A673 (cell line): ENCODE measurements at regions not wholly inside any gene's neighbourhood (a gene's known extent, or its start where the extent isn't known, plus 50 kb on each side); places are given as distances from the start of the nearest gene placed in this dataset.
"Not testable (repeated sequence)": the region's sequence is repeated elsewhere in the genome, so short reads cannot be mapped to it uniquely, and the experiment has no call there.

Experiments
- BruUV-seq: library from RNA; stranded (reverse); fragments of 400-500 nt; replicated peaks from 2 replicates; lab custom pipeline; 2021; lab: Mats Ljungman, UMichigan
- CTCF ChIA-PET: fragments of 300-600 bp; sonication (Branson Sonifier 250); formaldehyde crosslinking; loops from one replicate; lab custom pipeline; 2022; ENCODE audit warnings: antibody characterized with exemption; lab: Charles Lee
- POLR2A ChIA-PET: fragments of 300-600 bp; sonication (Branson Sonifier 250); formaldehyde crosslinking; loops from one replicate; lab custom pipeline; 2022; ENCODE audit warnings: antibody characterized with exemption; ENCODE audit not compliant: low non-redundant PET; lab: Charles Lee
- DNase-seq: peaks from one replicate; pipeline ENCODE4 v3.0.0-alpha.2; 2015; ENCODE audit warnings: low spot score
- H3K27ac ChIP-seq: fragments of 200-600 bp; sonication (generic); 2 replicates; pipeline ENCODE4 v1.5.1; 2016; ENCODE audit warnings: mixed run types, low read depth, mild to moderate bottlenecking, mixed read lengths, antibody characterized with exemption, low read length; ENCODE audit not compliant: poor library complexity, severe bottlenecking
- H3K27me3 ChIP-seq: fragments of 200-600 bp; sonication (generic); replicated peaks from 2 replicates; pipeline ENCODE4 v1.6.1; 2017; ENCODE audit warnings: mixed run types, low read depth, mild to moderate bottlenecking, mixed read lengths, antibody characterized with exemption, low read length; ENCODE audit not compliant: insufficient read depth, poor library complexity
- H3K36me3 ChIP-seq: fragments of 200-600 bp; sonication (generic); 2 replicates; pipeline ENCODE4 v1.6.1; 2016; ENCODE audit warnings: mixed run types, mild to moderate bottlenecking, mixed read lengths, antibody characterized with exemption, low read length; ENCODE audit not compliant: insufficient read depth, poor library complexity, severe bottlenecking
- H3K4me1 ChIP-seq: fragments of 200-600 bp; sonication (generic); 2 replicates; pipeline ENCODE4 v1.6.1; 2017; ENCODE audit warnings: mixed run types, mild to moderate bottlenecking, mixed read lengths, antibody characterized with exemption, low read length; ENCODE audit not compliant: insufficient read depth, poor library complexity, severe bottlenecking
- H3K4me3 ChIP-seq: fragments of 200-600 bp; sonication (generic); 2 replicates; pipeline ENCODE4 v1.5.1; 2016; ENCODE audit warnings: low read depth, mixed run types, mild to moderate bottlenecking, mixed read lengths, low read length; ENCODE audit not compliant: poor library complexity, severe bottlenecking
- H3K9me3 ChIP-seq: fragments of 200-600 bp; sonication (generic); 2 replicates; pipeline ENCODE4 v1.6.1; 2016; ENCODE audit warnings: mixed run types, low read depth, mild to moderate bottlenecking, mixed read lengths, antibody characterized with exemption, low read length; ENCODE audit not compliant: poor library complexity, severe bottlenecking
- EZH2 ChIP-seq: fragments of 200-600 bp; sonication (generic); IDR thresholded peaks from 2 replicates; pipeline ENCODE4 v1.6.1; 2017; ENCODE audit warnings: borderline replicate concordance, low read depth, mild to moderate bottlenecking, mixed read lengths, antibody characterized with exemption, low read length; ENCODE audit not compliant: poor library complexity, severe bottlenecking
- intact Hi-C: fragments of 100-400 bp; cut with micrococcal nuclease; formaldehyde crosslinking; loops from one replicate; pipeline ENCODE4 v1.10.0; 2022; ENCODE audit not compliant: unreplicated experiment
- TF ChIP-seq, protein P1 (sequence below): fragments of 300-800, 200-600 bp; sonication (generic); conservative IDR thresholded peaks from 2 replicates; pipeline ENCODE4 v1.5.1; 2017; ENCODE audit warnings: low read depth, mild to moderate bottlenecking, antibody characterized with exemption, low read length, moderate library complexity, mixed read lengths

DNA sequence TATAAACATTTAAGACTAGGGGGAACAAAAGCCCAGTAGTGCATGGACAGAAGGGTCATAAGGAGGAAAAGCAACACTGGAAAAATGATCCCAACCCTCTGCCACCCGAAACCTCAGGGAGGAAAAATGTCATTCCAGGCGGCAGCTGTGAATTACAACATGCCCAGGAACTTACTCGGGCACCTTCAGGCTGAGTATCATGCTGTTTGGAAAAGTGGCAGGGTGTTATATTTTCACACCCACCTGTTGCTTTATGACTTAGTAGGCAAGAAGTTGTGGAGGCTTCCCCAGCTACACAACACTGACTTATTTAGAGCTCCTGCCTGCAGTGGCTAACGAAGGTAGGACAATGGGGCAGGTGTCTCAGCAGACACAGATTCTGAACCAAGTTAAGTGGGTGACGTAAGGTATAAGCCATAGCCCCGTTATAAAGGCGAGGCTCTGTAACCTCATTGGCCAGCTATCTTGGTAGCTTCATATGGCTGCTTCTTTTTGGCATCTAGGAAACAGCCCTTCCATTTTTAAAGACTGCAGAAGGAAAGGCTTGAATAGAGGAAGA, 96.1 kb upstream of the IFNG-AS1 start:
- Histone ChIP-seq H3K4me1 (no peaks in the 10 kb centered on the region), H3K9me3 (no peaks in the 10 kb centered on the region), H3K27me3 (peaks cover 26% of the 10 kb centered on the region), H3K27ac (no peak overlapping the region), H3K36me3 (no peaks in the 10 kb centered on the region), H3K4me3 (no peak overlapping the region)
- TF ChIP-seq, protein P1, sequence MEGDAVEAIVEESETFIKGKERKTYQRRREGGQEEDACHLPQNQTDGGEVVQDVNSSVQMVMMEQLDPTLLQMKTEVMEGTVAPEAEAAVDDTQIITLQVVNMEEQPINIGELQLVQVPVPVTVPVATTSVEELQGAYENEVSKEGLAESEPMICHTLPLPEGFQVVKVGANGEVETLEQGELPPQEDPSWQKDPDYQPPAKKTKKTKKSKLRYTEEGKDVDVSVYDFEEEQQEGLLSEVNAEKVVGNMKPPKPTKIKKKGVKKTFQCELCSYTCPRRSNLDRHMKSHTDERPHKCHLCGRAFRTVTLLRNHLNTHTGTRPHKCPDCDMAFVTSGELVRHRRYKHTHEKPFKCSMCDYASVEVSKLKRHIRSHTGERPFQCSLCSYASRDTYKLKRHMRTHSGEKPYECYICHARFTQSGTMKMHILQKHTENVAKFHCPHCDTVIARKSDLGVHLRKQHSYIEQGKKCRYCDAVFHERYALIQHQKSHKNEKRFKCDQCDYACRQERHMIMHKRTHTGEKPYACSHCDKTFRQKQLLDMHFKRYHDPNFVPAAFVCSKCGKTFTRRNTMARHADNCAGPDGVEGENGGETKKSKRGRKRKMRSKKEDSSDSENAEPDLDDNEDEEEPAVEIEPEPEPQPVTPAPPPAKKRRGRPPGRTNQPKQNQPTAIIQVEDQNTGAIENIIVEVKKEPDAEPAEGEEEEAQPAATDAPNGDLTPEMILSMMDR, result no peak
- no peak for TF ChIP-seq EZH2
- no TSS peak for BruUV-seq
- ChIA-PET POLR2A (no interaction called here), CTCF (no interaction called here)
- intact Hi-C loops, result no loop called here
- no peak for DNase-seq

DNA sequence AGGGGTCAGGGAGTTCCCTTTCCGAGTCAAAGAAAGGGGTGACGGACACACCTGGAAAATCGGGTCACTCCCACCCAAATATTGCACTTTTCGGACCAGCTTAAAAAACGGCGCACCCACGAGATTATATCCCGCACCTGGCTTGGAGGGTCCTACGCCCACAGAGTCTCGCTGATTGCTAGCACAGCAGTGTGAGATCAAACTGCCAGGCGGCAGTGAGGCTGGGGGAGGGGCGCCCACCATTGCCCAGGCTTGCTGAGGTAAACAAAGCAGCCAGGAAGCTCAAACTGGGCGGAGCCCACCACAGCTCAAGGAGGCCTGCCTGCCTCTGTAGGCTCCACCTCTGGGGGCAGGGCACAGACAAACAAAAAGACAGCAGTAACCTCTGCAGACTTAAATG, 88.8 kb upstream of the IFNG-AS1 start:
- H3K36me3 ChIP-seq, H3K4me3 ChIP-seq, POLR2A ChIA-PET, DNase-seq, intact Hi-C loops, H3K9me3 ChIP-seq, H3K27me3 ChIP-seq, BruUV-seq, CTCF ChIA-PET, H3K27ac ChIP-seq, H3K4me1 ChIP-seq: not testable (repeated sequence)

DNA sequence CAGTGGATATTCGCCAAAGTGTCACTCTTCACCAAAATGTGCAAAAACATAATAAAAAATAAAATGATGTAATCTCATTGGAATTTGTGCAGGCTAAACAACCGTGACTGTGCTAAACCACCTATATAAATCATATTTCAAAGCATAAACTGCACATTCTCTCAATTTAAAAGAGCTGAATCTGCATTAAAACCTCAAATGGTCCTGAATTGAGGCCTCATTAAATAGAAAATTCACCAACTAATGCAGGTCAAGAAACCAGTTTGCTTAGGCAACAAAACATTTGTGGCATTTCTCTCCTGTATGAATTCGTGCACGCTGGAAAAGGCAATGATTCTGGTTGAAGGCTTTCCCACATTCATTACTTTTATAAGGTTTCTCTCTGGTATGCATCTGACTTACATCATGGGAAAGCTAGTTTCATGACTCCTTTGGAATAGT, 80.1 kb upstream of the IFNG-AS1 start:
- Histone ChIP-seq H3K4me1 (no peaks in the 10 kb centered on the region), H3K36me3 (no peaks in the 10 kb centered on the region), H3K27ac (no peak overlapping the region), H3K4me3 (no peak overlapping the region), H3K27me3 (no peaks in the 10 kb centered on the region), H3K9me3 (no peaks in the 10 kb centered on the region)
- no peak for DNase-seq
- BruUV-seq, result no TSS peak
- TF ChIP-seq EZH2, result no peak
- TF ChIP-seq, protein P1, result no peak
- CTCF ChIA-PET, result no interaction called here
- intact Hi-C loops, result no loop called here
- POLR2A ChIA-PET, result no interaction called here

DNA sequence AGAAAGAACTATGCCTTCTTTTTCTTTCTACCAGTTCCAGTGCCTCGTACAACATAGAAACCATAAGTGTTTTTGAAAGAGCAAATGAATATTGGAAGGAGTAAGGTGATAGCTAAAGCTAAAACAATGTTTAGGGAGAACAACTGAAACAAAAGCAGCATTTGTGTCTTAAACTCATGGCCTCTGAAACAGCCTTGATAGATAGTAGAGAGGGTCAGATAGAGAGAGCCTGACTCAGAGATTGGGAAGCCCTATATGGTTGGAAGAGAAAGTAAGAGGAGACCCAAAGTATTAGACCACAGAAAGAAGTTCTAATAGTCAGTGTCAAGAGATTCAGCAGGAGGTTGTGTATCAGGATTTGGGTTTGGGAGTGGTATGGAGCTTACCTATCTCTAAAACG, 79.6 kb upstream of the IFNG-AS1 start:
- CTCF ChIA-PET, result no interaction called here
- BruUV-seq, result no TSS peak
- POLR2A ChIA-PET, result no interaction called here
- H3K27me3 ChIP-seq, result peaks cover 5% of the 10 kb centered on the region
- intact Hi-C loops, result no loop called here
- no peaks in the 10 kb centered on the region for H3K36me3 ChIP-seq
- no peak for DNase-seq
- no peak overlapping the region for H3K27ac ChIP-seq
- H3K9me3 ChIP-seq, result no peaks in the 10 kb centered on the region
- H3K4me3 ChIP-seq, result no peak overlapping the region
- no peak for TF ChIP-seq EZH2
- TF ChIP-seq, protein P1, result no peak
- no peaks in the 10 kb centered on the region for H3K4me1 ChIP-seq
